OCI-LY1 (cell line): ENCODE measurements at regions not wholly inside any gene's neighbourhood (a gene's known extent, or its start where the extent isn't known, plus 50 kb on each side); places are given as distances from the start of the nearest gene placed in this dataset.

Experiments used
- H2AFZ ChIP-seq: fragments of 200-600 bp; sonication (generic), shearing (Covaris generic); 2 replicates; pipeline ENCODE4 v1.6.0; 2014; ENCODE audit warnings: antibody characterized with exemption, mild to moderate bottlenecking, low read length
- H3F3A ChIP-seq: fragments of 200-600 bp; sonication (generic), shearing (Covaris generic); 2 replicates; pipeline ENCODE4 v1.6.0; 2014; ENCODE audit warnings: mild to moderate bottlenecking, antibody characterized with exemption, low read length, moderate library complexity; ENCODE audit not compliant: insufficient read depth
- H3K27ac ChIP-seq: fragments of 200-600 bp; sonication (generic); 2 replicates; pipeline ENCODE4 v1.5.1; 2014; ENCODE audit warnings: low read length, mixed run types, mild to moderate bottlenecking, low read depth; ENCODE audit not compliant: poor library complexity, severe bottlenecking
- H3K27me3 ChIP-seq: fragments of 200-600 bp; sonication (generic); 2 replicates; pipeline ENCODE4 v1.6.0; 2014; ENCODE audit warnings: antibody characterized with exemption, mild to moderate bottlenecking, low read length, moderate library complexity; ENCODE audit not compliant: insufficient read depth
- H3K36me3 ChIP-seq: fragments of 200-600 bp; sonication (generic); 2 replicates; pipeline ENCODE4 v1.6.1; 2014; ENCODE audit warnings: mild to moderate bottlenecking, antibody characterized with exemption, low read length, moderate library complexity, mixed read lengths; ENCODE audit not compliant: insufficient read depth
- H3K4me1 ChIP-seq: fragments of 200-600 bp; sonication (generic); 2 replicates; pipeline ENCODE4 v1.5.1; 2014; ENCODE audit warnings: mild to moderate bottlenecking, low read length, moderate library complexity; ENCODE audit not compliant: insufficient read depth, severe bottlenecking
- H3K4me2 ChIP-seq: fragments of 200-600 bp; sonication (generic), shearing (Covaris generic); 2 replicates; pipeline ENCODE4 v1.6.1; 2014; ENCODE audit warnings: low read length
- H3K4me3 ChIP-seq: fragments of 200-600 bp; sonication (generic); 2 replicates; pipeline ENCODE4 v1.5.1; 2014; ENCODE audit warnings: low read length, low read depth, mild to moderate bottlenecking, mixed read lengths; ENCODE audit not compliant: poor library complexity, severe bottlenecking
- H3K79me2 ChIP-seq: fragments of 200-600 bp; shearing (Covaris generic); 2 replicates; pipeline ENCODE4 v1.6.1; 2016; ENCODE audit warnings: mixed run types, low read length, mixed read lengths; ENCODE audit not compliant: insufficient read depth
- H3K9ac ChIP-seq: fragments of 200-600 bp; sonication (generic), shearing (Covaris generic); 2 replicates; pipeline ENCODE4 v1.6.1; 2014; ENCODE audit warnings: mild to moderate bottlenecking, low read length, mixed read lengths
- H3K9me2 ChIP-seq: fragments of 200-600 bp; sonication (generic), shearing (Covaris generic); 2 replicates; pipeline ENCODE4 v1.6.1; 2014; ENCODE audit warnings: low read depth, mild to moderate bottlenecking, low read length, mixed read lengths
- H3K9me3 ChIP-seq: fragments of 200-600 bp; shearing (Covaris generic); 2 replicates; pipeline ENCODE4 v1.6.1; 2014; ENCODE audit warnings: low read length, mixed read lengths
- H4K20me1 ChIP-seq: fragments of 200-600 bp; sonication (generic), shearing (Covaris generic); 2 replicates; pipeline ENCODE4 v1.6.0; 2016; ENCODE audit warnings: mild to moderate bottlenecking, low read length; ENCODE audit not compliant: insufficient read depth
- EZH2 ChIP-seq: fragments of 200-600 bp; sonication (generic), shearing (Covaris generic); IDR thresholded peaks from 2 replicates; pipeline ENCODE4 v1.8.0; 2017; ENCODE audit warnings: borderline replicate concordance, mixed run types, mild to moderate bottlenecking, antibody characterized with exemption, low read length, moderate library complexity, mixed read lengths
- TF ChIP-seq, protein P1 (sequence below): fragments of 200-600 bp; sonication (generic), shearing (Covaris generic); IDR thresholded peaks from 2 replicates; pipeline ENCODE4 v1.5.1; 2017; ENCODE audit warnings: mild to moderate bottlenecking, antibody characterized with exemption, low read length, moderate library complexity, mixed read lengths

- Histone ChIP-seq H3F3A (no peaks in the 10 kb centered on the region), H3K36me3 (no peaks in the 10 kb centered on the region), H3K9me3 (no peaks in the 10 kb centered on the region), H3K4me3 (no peak overlapping the region), H2AFZ (no peak overlapping the region), H4K20me1 (no peaks in the 10 kb centered on the region), H3K27me3 (no peaks in the 10 kb centered on the region; the same call in 1 of the 2 replicates), H3K79me2 (no peaks in the 10 kb centered on the region), H3K9ac (no peak overlapping the region), H3K27ac (no peak overlapping the region), H3K4me2 (no peak overlapping the region), H3K9me2 (no peaks in the 10 kb centered on the region), H3K4me1 (no peaks in the 10 kb centered on the region)
- TF ChIP-seq EZH2, result no peak
- TF ChIP-seq, protein P1, sequence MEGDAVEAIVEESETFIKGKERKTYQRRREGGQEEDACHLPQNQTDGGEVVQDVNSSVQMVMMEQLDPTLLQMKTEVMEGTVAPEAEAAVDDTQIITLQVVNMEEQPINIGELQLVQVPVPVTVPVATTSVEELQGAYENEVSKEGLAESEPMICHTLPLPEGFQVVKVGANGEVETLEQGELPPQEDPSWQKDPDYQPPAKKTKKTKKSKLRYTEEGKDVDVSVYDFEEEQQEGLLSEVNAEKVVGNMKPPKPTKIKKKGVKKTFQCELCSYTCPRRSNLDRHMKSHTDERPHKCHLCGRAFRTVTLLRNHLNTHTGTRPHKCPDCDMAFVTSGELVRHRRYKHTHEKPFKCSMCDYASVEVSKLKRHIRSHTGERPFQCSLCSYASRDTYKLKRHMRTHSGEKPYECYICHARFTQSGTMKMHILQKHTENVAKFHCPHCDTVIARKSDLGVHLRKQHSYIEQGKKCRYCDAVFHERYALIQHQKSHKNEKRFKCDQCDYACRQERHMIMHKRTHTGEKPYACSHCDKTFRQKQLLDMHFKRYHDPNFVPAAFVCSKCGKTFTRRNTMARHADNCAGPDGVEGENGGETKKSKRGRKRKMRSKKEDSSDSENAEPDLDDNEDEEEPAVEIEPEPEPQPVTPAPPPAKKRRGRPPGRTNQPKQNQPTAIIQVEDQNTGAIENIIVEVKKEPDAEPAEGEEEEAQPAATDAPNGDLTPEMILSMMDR, result no peak
Measured at GRCh38 chr7:45978010-45978681, 57.1 kb upstream of the IGFBP3 start.

DNA sequence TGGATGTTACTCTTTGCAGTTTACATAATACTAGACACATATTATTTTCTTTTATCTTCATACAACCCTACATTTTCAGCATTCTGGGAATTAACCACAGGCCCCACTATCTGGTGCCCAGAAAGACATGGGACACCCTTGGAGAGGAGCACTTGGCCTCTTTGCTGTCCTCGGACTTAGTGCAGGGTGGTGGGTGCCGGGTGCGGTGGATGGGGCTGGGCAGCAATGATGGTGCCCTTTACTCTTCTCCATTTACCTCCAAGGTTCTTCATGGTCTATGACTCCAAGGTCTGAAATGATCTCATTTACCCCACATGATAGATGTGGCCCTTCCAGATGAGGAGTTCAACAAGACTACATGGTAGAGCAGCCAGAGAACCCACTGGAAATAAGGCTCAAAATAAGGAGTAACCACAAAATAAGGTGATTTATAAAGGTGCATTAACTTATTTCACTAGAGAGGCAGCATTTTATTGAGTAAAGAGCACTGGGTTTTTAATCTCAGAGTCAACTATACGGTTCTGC lies 56.2 kb upstream of the IGFBP3 start:
- H3K4me3 ChIP-seq, result no peak overlapping the region
- no peak overlapping the region for H3K27ac ChIP-seq
- H3K9me2 ChIP-seq, result no peaks in the 10 kb centered on the region
- H3K27me3 ChIP-seq, result no peaks in the 10 kb centered on the region; the same call in 1 of the 2 replicates
- no peaks in the 10 kb centered on the region for H3K9me3 ChIP-seq
- H3K36me3 ChIP-seq, result no peaks in the 10 kb centered on the region
- no peak overlapping the region for H2AFZ ChIP-seq
- no peaks in the 10 kb centered on the region for H3F3A ChIP-seq
- H4K20me1 ChIP-seq, result no peaks in the 10 kb centered on the region
- no peaks in the 10 kb centered on the region for H3K79me2 ChIP-seq
- no peak overlapping the region for H3K9ac ChIP-seq
- TF ChIP-seq, protein P1, result no peak
- no peak for TF ChIP-seq EZH2
- no peaks in the 10 kb centered on the region for H3K4me1 ChIP-seq
- H3K4me2 ChIP-seq, result no peak overlapping the region

- no peaks in the 10 kb centered on the region for H3K4me1 ChIP-seq
- H3K9me2 ChIP-seq, result no peaks in the 10 kb centered on the region
Measured at GRCh38 chr7:45976485-45976856, 55.4 kb upstream of the IGFBP3 start.

More at GRCh38 chr7:45976485-45976856, 55.4 kb upstream of the IGFBP3 start:
- no peaks in the 10 kb centered on the region for H4K20me1 ChIP-seq
- no peak overlapping the region for H2AFZ ChIP-seq
- no peaks in the 10 kb centered on the region for H3K36me3 ChIP-seq
- no peaks in the 10 kb centered on the region for H3F3A ChIP-seq
- H3K9ac ChIP-seq, result no peak overlapping the region
- H3K27me3 ChIP-seq, result no peaks in the 10 kb centered on the region
- TF ChIP-seq EZH2, result no peak
- TF ChIP-seq, protein P1, result no peak
- no peaks in the 10 kb centered on the region for H3K79me2 ChIP-seq
- H3K4me2 ChIP-seq, result no peak overlapping the region
- no peaks in the 10 kb centered on the region for H3K9me3 ChIP-seq
- no peak overlapping the region for H3K27ac ChIP-seq
- no peak overlapping the region for H3K4me3 ChIP-seq
